Hepatocyte (in vitro differentiated cells): ENCODE measurements at regions not wholly inside any gene's neighbourhood (a gene's known extent, or its start where the extent isn't known, plus 50 kb on each side); places are given as distances from the start of the nearest gene placed in this dataset.

Experiments used
- DNase-seq: peaks from one replicate; pipeline ENCODE4 v3.0.0-alpha.2; 2016; ENCODE audit warnings: low spot score
- H2AFZ ChIP-seq: fragments of 200-600 bp; sonication (generic); 2 replicates; pipeline ENCODE4 v1.6.0; 2016; ENCODE audit warnings: antibody characterized with exemption, mild to moderate bottlenecking
- H3K27ac ChIP-seq: fragments of 200-600 bp; sonication (generic); 2 replicates; pipeline ENCODE4 v1.5.1; 2016; ENCODE audit warnings: mild to moderate bottlenecking
- H3K27me3 ChIP-seq: fragments of 200-600 bp; sonication (generic); 2 replicates; pipeline ENCODE4 v1.6.1; 2016
- H3K36me3 ChIP-seq: fragments of 200-600 bp; sonication (generic); replicated peaks from 2 replicates; pipeline ENCODE4 v1.5.1; 2016; ENCODE audit warnings: low read depth; ENCODE audit not compliant: insufficient read depth
- H3K4me1 ChIP-seq: fragments of 200-600 bp; sonication (generic); 2 replicates; pipeline ENCODE4 v1.5.1; 2016; ENCODE audit warnings: mild to moderate bottlenecking, moderate library complexity; ENCODE audit not compliant: insufficient read depth
- H3K4me2 ChIP-seq: fragments of 200-600 bp; sonication (generic); 2 replicates; pipeline ENCODE4 v1.6.0; 2016
- H3K4me3 ChIP-seq: fragments of 200-600 bp; sonication (generic); 2 replicates; pipeline ENCODE4 v1.5.1; 2016; ENCODE audit warnings: mild to moderate bottlenecking
- H3K79me2 ChIP-seq: fragments of 200-600 bp; sonication (generic); 2 replicates; pipeline ENCODE4 v1.6.0; 2017; ENCODE audit warnings: mild to moderate bottlenecking
- H3K9me2 ChIP-seq: fragments of 200-600 bp; sonication (generic); replicated peaks from 2 replicates; pipeline ENCODE4 v1.6.0; 2017; ENCODE audit warnings: mild to moderate bottlenecking; ENCODE audit not compliant: insufficient read depth
- H3K9me3 ChIP-seq: fragments of 200-600 bp; sonication (generic); 2 replicates; pipeline ENCODE4 v1.5.1; 2016; ENCODE audit warnings: low read depth, mild to moderate bottlenecking
- H4K20me1 ChIP-seq: fragments of 200-600 bp; sonication (generic); 2 replicates; pipeline ENCODE4 v1.6.0; 2016; ENCODE audit warnings: mild to moderate bottlenecking; ENCODE audit not compliant: insufficient read depth, poor library complexity, severe bottlenecking
- EZH2 ChIP-seq: fragments of 200-600 bp; sonication (generic); IDR thresholded peaks from 2 replicates; pipeline ENCODE4 v1.6.1; 2016; ENCODE audit warnings: antibody characterized with exemption, mild to moderate bottlenecking, borderline replicate concordance
- EZH2phosphoT487 ChIP-seq: fragments of 200-600 bp; sonication (generic); IDR thresholded peaks from one replicate; pipeline ENCODE4 v1.6.1; 2018; ENCODE audit warnings: antibody characterized with exemption, mild to moderate bottlenecking, low read depth, moderate library complexity; ENCODE audit not compliant: unreplicated experiment, severe bottlenecking
- WGBS: methylation state at CpG from one replicate; pipeline ENCODE4 v1.1.6; 2016; ENCODE audit warnings: low lambda C conversion rate; ENCODE audit errors: missing lambda C conversion rate; 5-methylcytosine and 5-hydroxymethylcytosine counted together
- TF ChIP-seq, protein P1 (sequence below): fragments of 200-600 bp; sonication (generic); IDR thresholded peaks from 2 replicates; pipeline ENCODE4 v1.5.1; 2016; ENCODE audit warnings: antibody characterized with exemption, mild to moderate bottlenecking; ENCODE audit not compliant: poor library complexity

DNA sequence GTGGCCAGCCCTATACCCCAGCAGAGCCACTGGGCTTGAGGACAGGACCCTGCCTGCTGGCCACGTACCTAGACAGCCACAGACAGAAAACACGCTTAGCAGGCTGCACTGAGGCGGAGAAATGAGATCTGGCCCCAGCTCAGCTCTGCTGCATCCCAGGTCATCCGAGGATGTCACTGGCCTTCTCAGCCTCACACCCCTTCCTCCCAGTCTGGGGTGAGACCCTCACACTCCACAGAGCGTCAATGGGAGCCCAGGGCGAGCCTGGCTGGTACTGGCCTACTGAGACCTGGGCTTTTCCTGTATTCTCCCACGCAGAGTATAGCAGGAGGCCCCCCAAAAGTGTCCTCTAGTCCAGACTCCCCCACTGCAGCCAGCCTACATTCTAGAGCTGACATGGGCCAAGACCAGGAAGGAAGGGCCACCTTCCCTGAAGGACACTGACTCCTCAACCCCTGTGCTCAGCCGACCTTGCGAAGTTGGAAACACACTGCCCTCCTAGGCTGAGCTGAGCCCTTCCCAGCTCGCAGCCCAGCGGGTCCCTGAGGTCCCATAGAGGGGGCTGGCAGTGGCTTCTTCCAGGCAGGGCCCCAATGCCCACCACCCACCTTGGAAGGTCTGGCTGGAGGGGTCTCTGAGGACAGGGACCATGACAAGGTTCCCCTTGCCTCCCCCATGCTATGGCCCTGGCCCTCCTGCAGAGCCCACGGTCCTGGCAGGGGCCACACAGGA, 65.9 kb upstream of the LINC01488 start:
- Histone ChIP-seq H2AFZ (no peak overlapping the region), H3K4me1 (peaks cover 22% of the 10 kb centered on the region), H3K79me2 (no peaks in the 10 kb centered on the region), H3K27ac (no peak overlapping the region), H3K4me3 (no peak overlapping the region), H3K4me2 (no peak overlapping the region), H3K9me2 (no peaks in the 10 kb centered on the region), H3K9me3 (no peaks in the 10 kb centered on the region), H4K20me1 (no peaks in the 10 kb centered on the region), H3K27me3 (no peaks in the 10 kb centered on the region), H3K36me3 (no peaks in the 10 kb centered on the region)
- DNase-seq, result no peak
- WGBS, result 85% methylated on average over 12 of the region's 12 CpGs
- no peak for TF ChIP-seq EZH2

DNA sequence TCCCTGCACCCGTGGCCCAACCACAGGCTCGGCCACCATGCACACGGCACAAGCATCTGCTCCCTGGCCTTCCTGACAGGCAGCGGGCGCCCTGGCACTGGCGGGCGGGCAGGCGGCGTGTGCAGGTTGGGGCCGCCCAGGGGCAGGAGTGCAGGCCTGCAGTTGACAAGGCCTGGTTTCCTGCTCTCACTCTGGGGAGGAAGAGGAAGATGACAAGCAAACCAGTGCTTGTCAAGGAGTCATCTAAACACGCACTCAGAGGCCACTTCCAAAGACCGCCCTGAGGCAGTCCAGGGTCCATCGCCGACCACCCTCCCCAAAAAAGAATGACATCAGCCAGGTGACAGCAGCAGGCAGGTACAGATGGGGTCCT, 65.3 kb upstream of the LINC01488 start:
- Histone ChIP-seq H3K79me2 (no peaks in the 10 kb centered on the region), H3K36me3 (no peaks in the 10 kb centered on the region), H3K9me3 (no peaks in the 10 kb centered on the region), H3K4me1 (peaks cover 27% of the 10 kb centered on the region), H2AFZ (no peak overlapping the region), H3K4me2 (no peak overlapping the region), H3K9me2 (no peaks in the 10 kb centered on the region), H3K4me3 (no peak overlapping the region), H3K27ac (no peak overlapping the region), H4K20me1 (no peaks in the 10 kb centered on the region), H3K27me3 (no peaks in the 10 kb centered on the region)
- no peak for DNase-seq
- WGBS, result 93% methylated on average over 14 of the region's 14 CpGs
- TF ChIP-seq EZH2, result no peak
- TF ChIP-seq EZH2phosphoT487, result no peak
- TF ChIP-seq, protein P1, sequence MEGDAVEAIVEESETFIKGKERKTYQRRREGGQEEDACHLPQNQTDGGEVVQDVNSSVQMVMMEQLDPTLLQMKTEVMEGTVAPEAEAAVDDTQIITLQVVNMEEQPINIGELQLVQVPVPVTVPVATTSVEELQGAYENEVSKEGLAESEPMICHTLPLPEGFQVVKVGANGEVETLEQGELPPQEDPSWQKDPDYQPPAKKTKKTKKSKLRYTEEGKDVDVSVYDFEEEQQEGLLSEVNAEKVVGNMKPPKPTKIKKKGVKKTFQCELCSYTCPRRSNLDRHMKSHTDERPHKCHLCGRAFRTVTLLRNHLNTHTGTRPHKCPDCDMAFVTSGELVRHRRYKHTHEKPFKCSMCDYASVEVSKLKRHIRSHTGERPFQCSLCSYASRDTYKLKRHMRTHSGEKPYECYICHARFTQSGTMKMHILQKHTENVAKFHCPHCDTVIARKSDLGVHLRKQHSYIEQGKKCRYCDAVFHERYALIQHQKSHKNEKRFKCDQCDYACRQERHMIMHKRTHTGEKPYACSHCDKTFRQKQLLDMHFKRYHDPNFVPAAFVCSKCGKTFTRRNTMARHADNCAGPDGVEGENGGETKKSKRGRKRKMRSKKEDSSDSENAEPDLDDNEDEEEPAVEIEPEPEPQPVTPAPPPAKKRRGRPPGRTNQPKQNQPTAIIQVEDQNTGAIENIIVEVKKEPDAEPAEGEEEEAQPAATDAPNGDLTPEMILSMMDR, result no peak

DNA sequence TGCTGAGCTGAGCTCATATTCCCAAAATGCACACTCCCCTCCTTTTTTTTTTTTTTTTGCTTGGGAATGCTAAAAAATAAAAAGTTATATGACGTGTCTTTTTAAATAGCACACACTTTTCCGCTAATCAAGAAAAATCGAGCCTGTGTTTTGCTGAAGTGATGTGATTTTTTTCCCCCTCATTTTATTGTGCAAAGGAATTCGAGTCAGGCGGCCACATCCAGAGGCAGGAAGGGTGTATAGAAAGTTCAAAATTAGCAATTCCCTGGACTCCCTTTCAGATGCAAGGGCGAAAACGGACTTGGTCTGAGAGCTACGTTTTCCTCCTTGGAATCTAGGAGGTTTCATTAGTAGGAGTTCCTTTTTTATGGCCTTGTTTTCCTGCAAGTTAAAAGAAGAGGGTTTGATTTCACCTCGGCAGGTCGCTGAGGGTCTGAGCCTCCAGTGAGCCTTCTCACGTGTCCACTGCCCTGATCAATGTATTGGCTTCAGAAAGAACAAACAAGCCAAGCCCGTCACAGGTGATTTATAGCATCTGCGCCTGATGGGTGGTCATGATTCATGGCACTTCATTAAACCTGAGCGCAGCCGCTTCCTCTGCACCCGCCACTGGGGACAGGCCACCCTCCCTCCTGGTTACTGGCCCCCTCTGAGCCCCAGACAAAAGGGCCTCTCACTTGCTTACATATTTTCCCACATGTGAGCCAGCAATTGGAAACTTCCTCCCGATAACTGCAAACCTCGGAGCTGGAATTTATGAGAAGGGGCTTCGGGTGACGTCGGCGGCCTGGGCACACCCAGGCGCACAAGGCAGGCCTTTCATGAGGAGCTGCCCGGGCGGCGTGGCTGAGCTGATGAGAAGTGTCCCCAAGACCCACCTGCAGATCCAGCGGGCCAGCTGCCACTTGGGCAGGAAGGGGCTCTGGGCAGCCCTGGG, 64.4 kb upstream of the LINC01488 start:
- Histone ChIP-seq H3K27me3 (no peaks in the 10 kb centered on the region), H3K9me3 (no peaks in the 10 kb centered on the region), H3K4me2 (peak overlapping the region; percentile 2), H3K36me3 (no peaks in the 10 kb centered on the region), H2AFZ (no peak overlapping the region), H3K27ac (peak overlapping the region; percentile 25), H3K79me2 (no peaks in the 10 kb centered on the region), H3K9me2 (no peaks in the 10 kb centered on the region), H4K20me1 (no peaks in the 10 kb centered on the region), H3K4me1 (peaks cover 27% of the 10 kb centered on the region), H3K4me3 (no peak overlapping the region)
- TF ChIP-seq, protein P1, result no peak
- TF ChIP-seq EZH2phosphoT487, result no peak
- no peak for TF ChIP-seq EZH2
- 61% methylated on average over 27 of the region's 27 CpGs for WGBS
- no peak for DNase-seq

DNA sequence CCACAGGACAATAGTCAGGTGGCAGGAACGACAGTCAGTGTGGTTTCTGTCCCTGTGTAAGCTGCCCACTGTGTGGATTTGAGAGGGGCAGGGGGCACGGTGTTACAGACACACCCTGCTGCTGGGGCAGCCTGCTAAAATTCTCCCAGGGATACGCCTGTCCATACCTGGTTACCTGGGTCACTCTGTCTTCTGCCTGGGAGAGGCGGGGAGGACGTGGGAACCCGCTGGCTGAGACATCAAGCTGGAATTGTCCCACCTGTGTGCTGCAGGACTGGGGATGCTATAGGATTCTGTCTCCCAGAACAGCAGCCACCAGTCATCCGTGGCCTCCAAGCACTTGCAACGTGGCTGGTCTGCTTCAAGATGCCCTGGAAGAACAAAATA, 63.8 kb upstream of the LINC01488 start:
- no peaks in the 10 kb centered on the region for H3K27me3 ChIP-seq
- DNase-seq, result no peak
- WGBS, result 89% methylated on average over 8 of the region's 8 CpGs
- H3K36me3 ChIP-seq, result no peaks in the 10 kb centered on the region
- no peaks in the 10 kb centered on the region for H3K9me2 ChIP-seq
- H3K9me3 ChIP-seq, result no peaks in the 10 kb centered on the region
- H2AFZ ChIP-seq, result no peak overlapping the region
- no peak overlapping the region for H3K4me2 ChIP-seq
- peaks cover 27% of the 10 kb centered on the region for H3K4me1 ChIP-seq
- no peaks in the 10 kb centered on the region for H3K79me2 ChIP-seq
- no peak overlapping the region for H3K4me3 ChIP-seq
- no peak for TF ChIP-seq EZH2
- no peak for TF ChIP-seq EZH2phosphoT487
- TF ChIP-seq, protein P1, result no peak
- no peaks in the 10 kb centered on the region for H4K20me1 ChIP-seq
- H3K27ac ChIP-seq, result no peak overlapping the region
